ENCODE measurements at regions not wholly inside any gene's neighbourhood (a gene's known extent, or its start where the extent isn't known, plus 50 kb on each side); places are given as distances from the start of the nearest gene placed in this dataset.

DNA sequence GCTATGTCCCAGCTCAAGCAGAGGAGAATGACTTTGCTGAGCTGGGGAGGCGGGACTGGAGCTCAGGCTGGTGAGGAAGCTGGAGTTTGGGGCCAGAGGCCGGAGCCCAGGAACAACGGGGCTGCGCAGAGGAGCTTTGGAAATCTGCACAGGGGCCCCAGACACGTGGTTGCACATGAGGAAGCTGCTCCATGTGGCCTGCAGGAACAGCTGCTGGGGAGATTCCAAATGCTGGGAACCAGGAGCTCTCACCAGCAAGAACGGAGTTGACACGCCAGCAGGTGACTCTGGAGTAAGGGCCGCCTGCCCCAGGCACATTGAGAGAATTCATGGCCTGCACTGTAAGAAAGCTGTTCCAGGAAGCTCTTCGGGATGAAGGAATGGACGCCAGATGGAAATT lies 91.0 kb downstream of the OLFM1 start:
- Histone ChIP-seq H3K27ac (no peak overlapping the region), H3K9me3 (ENCODE audit: low read depth) (no peaks in the 10 kb centered on the region), H4K20me1 (ENCODE audit: low read depth) (no peaks in the 10 kb centered on the region), H3K27me3 (no peaks in the 10 kb centered on the region), H2AFZ (replicated peaks) (no peak overlapping the region), H3K4me1 (no peaks in the 10 kb centered on the region), H3K36me3 (no peaks in the 10 kb centered on the region), H3K4me2 (no peak overlapping the region), H3F3A (ENCODE audit: low read depth) (no peaks in the 10 kb centered on the region), H3K9ac (no peak overlapping the region), H3K79me2 (ENCODE audit: low read depth) (no peaks in the 10 kb centered on the region), H3K4me3 (no peak overlapping the region)
- peaks cover 4% of the 10 kb centered on the region for H3K4me1 Mint-ChIP-seq
- no peak for TF ChIP-seq CTCF (IDR thresholded peaks at IDR 0.05)
- no peak for TF ChIP-seq EZH2 (IDR thresholded peaks at IDR 0.05)
- TF ChIP-seq EZH2phosphoT487 (IDR thresholded peaks at IDR 0.05) = no peak
- H3K27ac Mint-ChIP-seq = no peak overlapping the region
- H3K27me3 Mint-ChIP-seq (ENCODE audit: insufficient read depth, low read depth) = peaks cover 7% of the 10 kb centered on the region
- no peak for DNase-seq (ENCODE audit: low spot score)
- no peak overlapping the region for H3K4me3 Mint-ChIP-seq
- no peaks in the 10 kb centered on the region for H3K36me3 Mint-ChIP-seq
- H3K9me3 Mint-ChIP-seq = no peaks in the 10 kb centered on the region

DNA sequence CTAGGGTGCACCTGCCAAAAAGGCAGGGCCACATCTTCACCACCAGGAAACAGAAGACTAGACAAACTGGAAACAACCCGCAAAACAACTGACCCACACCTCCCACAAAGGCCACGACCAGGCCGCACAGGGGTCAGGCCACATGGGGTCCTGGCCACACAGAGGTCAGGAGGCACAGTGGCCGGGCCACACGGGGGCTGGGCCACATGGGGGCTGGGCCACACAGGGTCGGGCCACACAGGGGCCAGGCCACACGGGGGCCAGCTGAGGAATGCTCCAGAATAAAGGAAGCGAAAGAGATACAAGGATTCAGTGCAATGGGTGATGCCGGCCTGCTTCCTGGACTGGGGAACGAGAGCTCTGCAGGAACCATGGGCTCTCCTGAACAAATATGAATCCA lies 91.6 kb downstream of the OLFM1 start:
- H3K27me3 ChIP-seq = no peaks in the 10 kb centered on the region
- H3K9ac ChIP-seq = no peak overlapping the region
- no peak overlapping the region for H3K27ac ChIP-seq
- no peaks in the 10 kb centered on the region for H3K4me1 ChIP-seq
- no peaks in the 10 kb centered on the region for H4K20me1 ChIP-seq (ENCODE audit: low read depth)
- H3K9me3 ChIP-seq (ENCODE audit: low read depth) = no peaks in the 10 kb centered on the region
- no peak for TF ChIP-seq EZH2 (IDR thresholded peaks at IDR 0.05)
- no peak for TF ChIP-seq EZH2phosphoT487 (IDR thresholded peaks at IDR 0.05)
- TF ChIP-seq CTCF (IDR thresholded peaks at IDR 0.05) = no peak
- Mint-ChIP-seq H3K27me3 (ENCODE audit: insufficient read depth, low read depth) (peaks cover 7% of the 10 kb centered on the region), H3K27ac (no peak overlapping the region), H3K36me3 (no peaks in the 10 kb centered on the region), H3K9me3 (no peaks in the 10 kb centered on the region), H3K4me3 (no peak overlapping the region), H3K4me1 (peaks cover 8% of the 10 kb centered on the region)
- no peak overlapping the region for H3K4me3 ChIP-seq
- no peak for DNase-seq (ENCODE audit: low spot score)
- H3K36me3 ChIP-seq = no peaks in the 10 kb centered on the region
- no peaks in the 10 kb centered on the region for H3F3A ChIP-seq (ENCODE audit: low read depth)
- no peak overlapping the region for H3K4me2 ChIP-seq
- H3K79me2 ChIP-seq (ENCODE audit: low read depth) = no peaks in the 10 kb centered on the region
- no peak overlapping the region for H2AFZ ChIP-seq (replicated peaks)

DNA sequence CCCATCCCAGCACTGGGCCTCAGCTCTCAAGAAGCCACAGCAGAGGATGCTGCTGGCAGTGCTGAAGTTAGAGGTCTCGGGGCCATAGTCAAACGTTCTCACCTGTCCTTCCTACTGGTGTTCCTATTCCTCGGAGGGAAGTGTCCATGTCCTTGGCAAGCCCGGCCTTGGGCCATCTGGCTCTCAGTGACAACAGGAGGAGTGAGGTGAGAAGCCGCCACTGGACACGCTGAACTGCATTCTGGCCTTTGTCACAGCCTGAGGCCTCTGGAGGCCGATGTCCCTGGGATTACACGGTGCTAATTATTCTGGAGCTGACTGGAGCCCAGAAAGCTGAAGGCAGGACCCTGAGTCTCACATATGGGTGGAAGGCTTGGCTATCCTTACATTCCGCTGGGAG lies 92.5 kb downstream of the OLFM1 start:
- H3K4me3 ChIP-seq = no peak overlapping the region
- H3K9me3 Mint-ChIP-seq = no peaks in the 10 kb centered on the region
- H2AFZ ChIP-seq (replicated peaks) = no peak overlapping the region
- peaks cover 14% of the 10 kb centered on the region for H3K4me1 Mint-ChIP-seq
- H4K20me1 ChIP-seq (ENCODE audit: low read depth) = no peaks in the 10 kb centered on the region
- H3K9me3 ChIP-seq (ENCODE audit: low read depth) = no peaks in the 10 kb centered on the region
- TF ChIP-seq EZH2phosphoT487 (IDR thresholded peaks at IDR 0.05) (no peak), CTCF (IDR thresholded peaks at IDR 0.05) (no peak), EZH2 (IDR thresholded peaks at IDR 0.05) (no peak)
- H3K4me1 ChIP-seq = no peaks in the 10 kb centered on the region
- H3K79me2 ChIP-seq (ENCODE audit: low read depth) = no peaks in the 10 kb centered on the region
- H3F3A ChIP-seq (ENCODE audit: low read depth) = no peaks in the 10 kb centered on the region
- DNase-seq (ENCODE audit: low spot score) = no peak
- no peak overlapping the region for H3K4me3 Mint-ChIP-seq
- no peaks in the 10 kb centered on the region for H3K36me3 Mint-ChIP-seq
- no peaks in the 10 kb centered on the region for H3K36me3 ChIP-seq
- H3K27me3 Mint-ChIP-seq (ENCODE audit: insufficient read depth, low read depth) = peaks cover 7% of the 10 kb centered on the region
- no peaks in the 10 kb centered on the region for H3K27me3 ChIP-seq
- no peak overlapping the region for H3K27ac ChIP-seq
- no peak overlapping the region for H3K27ac Mint-ChIP-seq
- no peak overlapping the region for H3K4me2 ChIP-seq
- H3K9ac ChIP-seq = no peak overlapping the region

GRCh38 chr9:135180586-135180985 lies 93.1 kb downstream of the OLFM1 start:
- no peaks in the 10 kb centered on the region for H3K79me2 ChIP-seq (ENCODE audit: low read depth)
- H3K4me3 ChIP-seq = no peak overlapping the region
- Mint-ChIP-seq H3K27ac (no peak overlapping the region), H3K9me3 (no peaks in the 10 kb centered on the region), H3K36me3 (no peaks in the 10 kb centered on the region), H3K4me1 (peaks cover 14% of the 10 kb centered on the region), H3K4me3 (no peak overlapping the region), H3K27me3 (ENCODE audit: insufficient read depth, low read depth) (peaks cover 7% of the 10 kb centered on the region)
- no peaks in the 10 kb centered on the region for H3F3A ChIP-seq (ENCODE audit: low read depth)
- TF ChIP-seq CTCF (IDR thresholded peaks at IDR 0.05) (no peak), EZH2 (IDR thresholded peaks at IDR 0.05) (no peak), EZH2phosphoT487 (IDR thresholded peaks at IDR 0.05) (no peak)
- no peak overlapping the region for H3K27ac ChIP-seq
- H3K27me3 ChIP-seq = no peaks in the 10 kb centered on the region
- H3K36me3 ChIP-seq = no peaks in the 10 kb centered on the region
- no peak for DNase-seq (ENCODE audit: low spot score)
- no peaks in the 10 kb centered on the region for H4K20me1 ChIP-seq (ENCODE audit: low read depth)
- no peak overlapping the region for H2AFZ ChIP-seq (replicated peaks)
- H3K9me3 ChIP-seq (ENCODE audit: low read depth) = no peaks in the 10 kb centered on the region
- H3K4me2 ChIP-seq = no peak overlapping the region
- no peaks in the 10 kb centered on the region for H3K4me1 ChIP-seq
- H3K9ac ChIP-seq = no peak overlapping the region
